ENCODE measurements at regions not wholly inside any gene's neighbourhood (a gene's known extent, or its start where the extent isn't known, plus 50 kb on each side); places are given as distances from the start of the nearest gene placed in this dataset.

GRCh38 chr6:50974319-50974718, 155.6 kb downstream of the TFAP2B start:
- TF ChIP-seq GATA3 (IDR thresholded peaks at IDR 0.05; ENCODE audit: low read depth, low read length), result no peak
- no peak for TF ChIP-seq GATA2 (IDR thresholded peaks at IDR 0.05; ENCODE audit: low read depth, low read length)

Measured in SH-SY5Y (cell line).